ENCODE measurements at regions not wholly inside any gene's neighbourhood (a gene's known extent, or its start where the extent isn't known, plus 50 kb on each side); places are given as distances from the start of the nearest gene placed in this dataset.

- Histone ChIP-seq H3K27me3 (ENCODE audit: control insufficient read depth, insufficient read depth, low read length) (no peaks in the 10 kb centered on the region), H3K4me3 (ENCODE audit: low read depth, low read length) (no peak overlapping the region), H3K36me3 (ENCODE audit: control insufficient read depth, insufficient read depth, low read length) (no peaks in the 10 kb centered on the region)
- TF ChIP-seq, protein P1, sequence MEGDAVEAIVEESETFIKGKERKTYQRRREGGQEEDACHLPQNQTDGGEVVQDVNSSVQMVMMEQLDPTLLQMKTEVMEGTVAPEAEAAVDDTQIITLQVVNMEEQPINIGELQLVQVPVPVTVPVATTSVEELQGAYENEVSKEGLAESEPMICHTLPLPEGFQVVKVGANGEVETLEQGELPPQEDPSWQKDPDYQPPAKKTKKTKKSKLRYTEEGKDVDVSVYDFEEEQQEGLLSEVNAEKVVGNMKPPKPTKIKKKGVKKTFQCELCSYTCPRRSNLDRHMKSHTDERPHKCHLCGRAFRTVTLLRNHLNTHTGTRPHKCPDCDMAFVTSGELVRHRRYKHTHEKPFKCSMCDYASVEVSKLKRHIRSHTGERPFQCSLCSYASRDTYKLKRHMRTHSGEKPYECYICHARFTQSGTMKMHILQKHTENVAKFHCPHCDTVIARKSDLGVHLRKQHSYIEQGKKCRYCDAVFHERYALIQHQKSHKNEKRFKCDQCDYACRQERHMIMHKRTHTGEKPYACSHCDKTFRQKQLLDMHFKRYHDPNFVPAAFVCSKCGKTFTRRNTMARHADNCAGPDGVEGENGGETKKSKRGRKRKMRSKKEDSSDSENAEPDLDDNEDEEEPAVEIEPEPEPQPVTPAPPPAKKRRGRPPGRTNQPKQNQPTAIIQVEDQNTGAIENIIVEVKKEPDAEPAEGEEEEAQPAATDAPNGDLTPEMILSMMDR (IDR thresholded peaks at IDR 0.05; ENCODE audit: insufficient read depth, low read length, severe bottlenecking), result no peak
- FAIRE-seq, result no peak
- DNase-seq (ENCODE audit: low read depth), result no peak
Observed at GRCh38 chr1:172824209-172824608, 165.3 kb downstream of the FASLG start.

- no peak overlapping the region for H3K4me3 ChIP-seq (ENCODE audit: low read depth, low read length)
- TF ChIP-seq, protein P1 (IDR thresholded peaks at IDR 0.05; ENCODE audit: insufficient read depth, low read length, severe bottlenecking), result peak; percentile 55
- FAIRE-seq (no peak), DNase-seq (ENCODE audit: low read depth) (peak; percentile 72)
- no peaks in the 10 kb centered on the region for H3K27me3 ChIP-seq (ENCODE audit: control insufficient read depth, insufficient read depth, low read length)
- no peaks in the 10 kb centered on the region for H3K36me3 ChIP-seq (ENCODE audit: control insufficient read depth, insufficient read depth, low read length)
Observed at GRCh38 chr1:172826096-172826741, 167.3 kb downstream of the FASLG start.

DNA sequence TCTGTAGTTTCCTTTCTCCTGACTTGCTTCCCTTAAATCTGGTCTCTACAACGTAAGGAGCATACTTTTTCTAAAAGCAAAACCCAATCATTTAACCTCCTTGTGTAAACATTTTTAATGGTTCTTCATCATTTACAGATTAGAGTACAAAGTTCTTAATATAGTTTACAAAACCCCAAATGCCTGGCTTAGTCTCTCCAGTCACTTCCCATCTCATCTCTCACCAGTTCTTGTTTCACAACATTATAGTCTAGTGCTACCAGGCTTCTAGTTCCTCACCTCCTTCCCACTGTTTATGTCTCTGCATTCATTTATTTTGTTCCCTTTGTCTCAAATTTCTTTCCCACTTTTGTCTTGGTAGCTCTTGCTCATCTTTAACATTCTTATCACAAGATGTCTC, 168.4 kb downstream of the FASLG start:
- Histone ChIP-seq H3K36me3 (ENCODE audit: control insufficient read depth, insufficient read depth, low read length) (no peaks in the 10 kb centered on the region), H3K4me3 (ENCODE audit: low read depth, low read length) (no peak overlapping the region), H3K27me3 (ENCODE audit: control insufficient read depth, insufficient read depth, low read length) (no peaks in the 10 kb centered on the region)
- FAIRE-seq, result no peak
- TF ChIP-seq, protein P1 (IDR thresholded peaks at IDR 0.05; ENCODE audit: insufficient read depth, low read length, severe bottlenecking), result no peak
- no peak for DNase-seq (ENCODE audit: low read depth)

DNA sequence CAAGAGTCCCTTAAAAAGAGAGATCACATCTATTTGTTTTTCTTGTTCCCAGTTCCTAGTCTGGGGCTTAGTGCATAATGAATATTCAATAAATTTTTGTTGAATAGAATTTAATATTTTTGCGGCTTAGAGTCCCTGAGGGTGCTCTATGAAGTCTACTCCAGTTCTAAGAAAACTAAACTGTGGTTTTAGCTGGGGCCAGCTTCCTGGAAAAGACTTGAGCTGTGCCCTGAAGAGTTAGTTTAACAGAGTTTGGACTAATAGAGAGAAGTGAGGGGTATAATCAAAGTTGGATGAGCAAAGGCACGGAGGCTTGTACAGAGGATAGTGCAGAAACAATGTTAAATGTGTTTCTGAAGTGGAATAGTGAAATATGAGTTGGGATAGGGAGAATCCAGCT, 168.9 kb downstream of the FASLG start:
- TF ChIP-seq, protein P1 (IDR thresholded peaks at IDR 0.05; ENCODE audit: insufficient read depth, low read length, severe bottlenecking), result no peak
- Histone ChIP-seq H3K4me3 (ENCODE audit: low read depth, low read length) (no peak overlapping the region), H3K27me3 (ENCODE audit: control insufficient read depth, insufficient read depth, low read length) (no peaks in the 10 kb centered on the region), H3K36me3 (ENCODE audit: control insufficient read depth, insufficient read depth, low read length) (no peaks in the 10 kb centered on the region)
- DNase-seq (ENCODE audit: low read depth), result no peak
- no peak for FAIRE-seq

DNA sequence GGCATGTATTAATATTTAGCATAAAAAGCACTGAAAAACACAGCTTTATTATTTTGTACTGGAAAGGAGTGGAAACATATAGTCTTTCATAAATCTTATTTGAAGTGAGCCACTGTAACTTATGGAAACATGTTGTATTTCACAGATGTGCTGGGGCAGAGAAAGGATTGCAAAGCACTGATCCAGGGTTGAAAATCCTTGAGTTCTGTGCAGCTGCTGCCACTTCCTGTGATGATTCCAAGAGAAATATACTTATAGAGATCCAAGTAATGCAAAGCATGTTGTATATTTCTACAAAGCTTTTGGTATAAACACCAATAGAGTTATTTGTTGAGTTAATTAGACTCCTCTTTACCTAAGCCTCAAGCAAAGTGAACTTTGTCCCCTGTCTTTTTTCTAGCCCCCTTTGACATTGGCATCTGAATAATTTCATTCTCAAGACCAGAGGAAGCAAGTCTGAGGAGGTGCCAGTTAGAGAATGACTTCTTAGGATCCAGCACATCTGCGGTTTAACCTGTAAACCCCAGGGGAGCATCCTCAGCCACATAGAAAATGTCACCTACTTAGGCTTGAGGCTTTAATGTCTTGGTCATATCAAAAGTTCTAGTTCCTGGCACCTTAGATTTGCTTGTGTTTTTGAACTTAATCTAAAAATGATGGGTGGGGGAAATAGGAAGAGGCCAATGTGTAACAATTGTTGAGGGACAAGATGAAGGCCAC, 173.3 kb downstream of the FASLG start:
- FAIRE-seq (no peak), DNase-seq (ENCODE audit: low read depth) (no peak)
- TF ChIP-seq, protein P1 (IDR thresholded peaks at IDR 0.05; ENCODE audit: insufficient read depth, low read length, severe bottlenecking), result no peak

More for the DNA sequence above, 173.3 kb downstream of the FASLG start:
- H3K4me3 ChIP-seq (ENCODE audit: low read depth, low read length), result no peak overlapping the region
- no peaks in the 10 kb centered on the region for H3K27me3 ChIP-seq (ENCODE audit: control insufficient read depth, insufficient read depth, low read length)
- no peaks in the 10 kb centered on the region for H3K36me3 ChIP-seq (ENCODE audit: control insufficient read depth, insufficient read depth, low read length)

Measured in bronchial epithelial cell (primary cell).